ENCODE measurements at regions not wholly inside any gene's neighbourhood (a gene's known extent, or its start where the extent isn't known, plus 50 kb on each side); places are given as distances from the start of the nearest gene placed in this dataset.

DNA sequence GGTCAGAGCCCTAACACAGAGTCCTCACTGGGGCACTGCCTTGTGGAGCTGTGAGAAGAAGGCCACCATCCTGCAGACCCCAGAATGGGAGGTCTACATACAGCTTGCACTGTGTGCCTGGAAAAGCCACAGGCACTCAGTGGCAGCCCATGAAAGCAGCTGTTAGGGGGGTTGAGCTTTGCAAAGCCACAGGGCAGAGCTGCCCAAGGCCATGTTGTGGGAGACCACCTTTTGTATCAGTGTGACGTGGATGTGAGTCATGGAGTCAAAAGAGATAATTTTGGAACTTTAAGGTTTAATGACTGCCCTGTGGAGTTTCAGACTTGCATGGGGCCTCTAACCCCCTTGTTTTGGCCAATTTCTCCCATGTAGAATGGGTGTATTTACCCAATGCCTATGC, 52.9 kb upstream of the TPRG1 start:
- DNase-seq = no peak

GRCh38 chr3:189119950-189120349, 51.8 kb upstream of the TPRG1 start:
- DNase-seq = no peak

GRCh38 chr3:189121092-189121491, 50.7 kb upstream of the TPRG1 start:
- DNase-seq = no peak
